ENCODE measurements at regions not wholly inside any gene's neighbourhood (a gene's known extent, or its start where the extent isn't known, plus 50 kb on each side); places are given as distances from the start of the nearest gene placed in this dataset.
"Not testable (repeated sequence)": the region's sequence is repeated elsewhere in the genome, so short reads cannot be mapped to it uniquely, and the experiment has no call there.

DNA sequence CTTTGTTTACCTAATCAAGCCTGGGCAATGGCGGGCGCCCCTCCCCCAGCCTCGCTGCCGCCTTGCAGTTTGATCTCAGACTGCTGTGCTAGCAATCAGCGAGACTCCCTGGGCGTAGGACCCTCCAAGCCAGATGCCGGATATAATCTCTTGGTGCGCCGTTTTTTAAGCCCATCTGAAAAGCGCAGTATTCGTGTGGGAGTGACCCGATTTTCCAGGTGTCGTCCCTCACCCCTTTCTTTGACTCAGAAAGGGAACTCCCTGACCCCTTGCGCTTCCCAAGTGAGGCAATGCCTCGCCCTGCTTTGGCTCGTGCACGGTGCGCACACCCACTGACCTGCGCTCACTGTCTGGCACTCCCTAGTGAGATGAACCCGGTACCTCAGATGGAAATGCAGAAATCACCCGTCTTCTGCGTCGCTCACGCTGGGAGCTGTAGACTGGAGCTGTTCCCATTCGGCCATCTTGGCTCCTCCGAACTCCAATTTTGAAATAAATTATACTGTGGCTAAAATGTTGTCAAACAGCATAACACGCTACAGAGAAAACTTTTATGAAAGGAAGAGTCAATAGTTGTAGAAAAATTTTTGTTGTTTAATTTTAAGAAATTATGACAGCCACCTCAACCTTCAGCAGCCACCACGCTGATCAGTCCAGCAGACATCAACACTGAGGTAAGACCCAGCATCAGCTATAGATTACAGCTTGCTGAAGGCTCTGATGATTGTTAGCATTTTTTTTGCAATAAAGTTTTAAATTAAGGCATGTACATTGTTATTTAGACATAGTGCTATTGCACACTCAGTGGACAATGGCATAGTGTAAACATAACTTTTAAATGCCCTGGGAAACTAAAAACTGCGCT lies 384.7 kb upstream of the DEPDC1 start:
- DNase-seq: not testable (repeated sequence)

DNA sequence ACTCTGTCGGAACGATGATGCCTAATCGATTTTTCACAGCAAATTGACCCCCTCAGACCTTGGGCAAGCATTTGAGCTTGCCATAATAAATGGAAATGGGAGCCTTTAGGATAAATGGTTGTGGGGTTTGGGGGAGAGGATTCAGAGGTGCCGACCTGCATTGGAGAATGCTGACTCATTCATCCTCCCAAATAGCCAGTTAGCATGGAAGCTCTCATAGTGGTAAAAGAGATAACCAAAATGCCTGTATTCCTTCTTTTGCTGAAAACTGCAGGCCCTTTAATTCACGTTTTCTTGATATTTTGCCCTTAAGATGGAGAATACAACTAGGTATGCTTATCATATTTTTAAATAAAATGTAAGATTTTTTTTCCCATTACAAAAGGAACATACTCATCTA lies 392.6 kb upstream of the DEPDC1 start:
- DNase-seq: no peak

DNA sequence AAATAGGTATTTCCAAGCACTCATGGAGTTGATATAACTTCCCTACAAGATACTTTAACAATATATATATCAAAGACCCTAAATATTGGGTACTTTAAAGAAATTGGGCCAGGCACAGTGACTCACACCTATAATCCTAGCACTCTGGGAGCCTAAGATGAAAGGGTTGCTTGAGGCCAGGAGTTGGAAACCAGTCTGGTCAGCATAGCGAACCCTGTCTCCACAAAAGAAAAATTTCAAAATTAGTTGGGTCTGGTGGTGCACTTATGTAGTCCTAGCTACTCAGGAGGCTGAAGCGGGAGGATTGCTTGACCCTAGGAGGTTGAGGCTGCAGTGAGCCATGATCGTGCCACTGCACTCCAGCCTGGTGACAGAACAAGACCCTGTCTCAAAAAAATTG lies 393.9 kb upstream of the DEPDC1 start:
- no peak for DNase-seq

DNA sequence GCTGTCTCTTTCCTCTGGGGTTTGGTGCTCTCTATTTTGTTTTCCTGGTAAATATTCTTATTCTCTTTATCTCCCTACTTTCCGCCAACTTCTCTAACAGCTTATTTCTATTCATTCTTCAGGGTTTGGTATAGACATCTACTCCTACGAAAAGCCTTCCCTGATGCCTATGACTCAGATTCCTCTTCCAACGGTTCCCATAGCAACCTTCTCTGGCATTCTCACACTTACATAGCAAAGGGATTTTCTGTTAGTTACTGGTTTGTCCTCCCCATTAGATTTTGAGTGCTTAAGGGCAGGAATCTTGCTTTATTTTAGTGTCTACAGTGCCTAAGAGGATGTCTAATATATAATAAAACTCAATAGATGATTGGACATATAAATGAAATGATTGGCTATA lies 407.6 kb upstream of the DEPDC1 start:
- no peak for DNase-seq

DNA sequence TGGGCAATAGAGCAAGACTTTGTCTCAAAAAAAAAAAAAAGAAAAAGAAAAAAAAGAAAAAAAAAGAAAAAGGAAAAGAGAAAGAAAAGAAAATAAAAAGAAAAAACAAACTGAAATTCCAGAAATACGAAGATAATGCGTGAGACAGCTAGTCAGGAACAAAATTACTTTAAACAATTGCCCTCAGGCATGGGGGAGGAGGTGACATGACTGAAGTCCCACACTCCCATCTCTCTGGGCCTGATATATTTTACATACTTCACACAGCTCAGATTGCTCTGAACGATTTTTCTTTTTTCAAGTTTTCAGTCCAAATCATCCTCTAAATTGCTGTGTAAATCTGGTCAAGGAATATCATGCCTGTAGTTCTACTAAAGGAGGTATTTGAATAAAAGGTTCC lies 409.5 kb upstream of the DEPDC1 start:
- no peak for DNase-seq

DNA sequence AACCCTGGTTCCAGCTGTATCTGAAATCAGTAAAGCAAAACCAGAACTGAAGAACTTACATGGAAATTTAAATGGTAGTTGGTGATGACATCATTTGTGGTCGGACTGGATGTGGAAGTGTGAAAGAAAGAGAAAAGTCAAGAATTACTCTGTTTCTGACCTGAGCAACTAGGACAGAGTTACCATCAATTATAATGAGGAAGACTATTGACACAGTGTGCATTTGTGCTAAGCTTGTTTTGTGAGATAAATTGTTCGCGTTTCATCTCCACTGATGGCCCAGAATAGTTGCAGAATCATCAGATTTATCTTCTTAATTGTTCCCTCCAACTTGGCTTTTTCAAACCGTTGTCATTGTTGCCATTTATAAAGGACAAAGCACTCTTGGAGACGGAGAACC lies 410.6 kb upstream of the DEPDC1 start:
- no peak for DNase-seq

DNA sequence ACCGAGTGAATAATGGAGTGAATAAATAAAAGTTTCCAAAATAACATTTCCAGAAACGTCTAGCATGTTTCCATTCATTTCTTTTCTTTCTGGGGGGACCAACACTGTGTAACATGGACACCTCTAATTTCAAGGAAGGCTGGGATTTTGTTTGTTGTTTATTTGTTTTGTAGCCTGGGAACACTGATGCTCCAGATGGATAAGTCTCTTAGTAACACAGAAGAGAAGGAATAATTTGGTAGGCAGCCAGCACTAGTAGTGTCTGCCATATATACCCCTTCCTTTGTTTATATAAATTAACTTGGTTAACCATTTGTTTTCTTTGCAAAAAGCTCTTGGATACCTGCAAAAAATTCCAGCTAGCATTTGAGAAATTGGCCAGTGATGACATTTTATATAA lies 411.4 kb upstream of the DEPDC1 start:
- DNase-seq: no peak

DNA sequence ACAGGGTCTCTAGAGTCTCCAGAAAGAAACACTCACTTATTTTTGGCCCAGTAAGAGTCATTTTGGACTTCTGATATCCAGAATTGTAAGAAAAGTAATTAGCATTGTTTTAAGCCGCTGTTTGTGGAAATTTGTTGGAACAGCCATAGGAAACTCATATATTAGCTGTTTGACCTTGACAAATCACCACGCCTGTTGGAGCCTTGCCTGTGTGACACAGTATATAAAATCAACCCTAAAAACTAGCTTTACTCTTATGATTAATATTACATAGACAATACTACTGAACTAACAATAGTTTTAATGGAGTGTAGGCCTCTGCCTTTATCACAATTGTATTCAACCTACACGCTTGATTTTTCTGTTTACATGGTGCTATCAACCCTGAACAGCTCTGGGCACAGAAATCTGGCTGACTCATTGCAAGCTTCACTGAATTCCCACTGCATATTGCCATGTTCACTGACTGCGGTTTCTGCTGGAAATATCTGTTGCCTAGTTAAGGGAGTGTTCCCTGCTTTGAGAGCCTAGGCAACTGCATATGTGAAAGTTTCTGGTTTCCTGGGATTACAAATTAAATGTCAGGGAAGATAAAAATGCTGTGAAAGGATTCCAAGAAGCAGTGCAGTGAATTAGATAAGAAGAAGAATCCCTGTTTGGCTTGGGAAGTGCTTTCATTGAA lies 419.5 kb upstream of the DEPDC1 start:
- DNase-seq: no peak

DNA sequence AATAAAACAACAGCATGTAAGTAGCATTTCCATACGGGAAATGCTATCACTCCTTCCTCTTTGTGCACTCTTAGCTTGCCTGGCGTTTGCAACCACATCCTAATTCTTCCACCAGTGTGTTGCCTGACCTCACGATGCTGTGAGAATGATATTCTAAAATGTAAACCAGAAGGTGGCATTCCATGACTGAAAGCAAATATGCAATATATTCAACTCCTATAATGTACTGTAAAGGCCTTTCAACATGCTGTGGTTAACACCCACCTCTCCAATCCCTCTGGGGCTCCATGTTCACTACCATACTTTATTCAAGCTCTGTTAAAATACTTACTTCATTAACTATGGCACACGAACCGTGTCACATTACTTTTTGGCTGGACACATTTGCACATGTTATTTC lies 420.6 kb upstream of the DEPDC1 start:
- DNase-seq: no peak

DNA sequence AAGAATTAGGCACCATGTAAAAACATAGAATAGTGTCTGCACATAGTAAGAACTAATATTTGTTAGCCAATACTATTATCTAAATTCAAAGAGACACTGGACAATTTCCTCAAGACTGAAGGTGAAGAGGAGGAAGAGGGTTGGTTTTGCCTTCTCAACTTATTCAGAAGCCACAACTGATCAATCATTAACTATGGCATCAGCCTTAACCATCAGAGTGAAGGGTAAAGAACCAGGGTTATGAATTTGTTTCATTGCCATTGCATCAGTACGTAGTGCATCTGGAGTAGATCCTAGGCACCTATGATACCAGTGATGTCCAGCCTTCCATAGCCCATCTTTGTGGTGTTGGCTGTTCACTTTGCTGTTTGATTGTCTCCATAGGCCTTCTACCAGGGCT lies 421.7 kb upstream of the DEPDC1 start:
- DNase-seq: no peak

DNA sequence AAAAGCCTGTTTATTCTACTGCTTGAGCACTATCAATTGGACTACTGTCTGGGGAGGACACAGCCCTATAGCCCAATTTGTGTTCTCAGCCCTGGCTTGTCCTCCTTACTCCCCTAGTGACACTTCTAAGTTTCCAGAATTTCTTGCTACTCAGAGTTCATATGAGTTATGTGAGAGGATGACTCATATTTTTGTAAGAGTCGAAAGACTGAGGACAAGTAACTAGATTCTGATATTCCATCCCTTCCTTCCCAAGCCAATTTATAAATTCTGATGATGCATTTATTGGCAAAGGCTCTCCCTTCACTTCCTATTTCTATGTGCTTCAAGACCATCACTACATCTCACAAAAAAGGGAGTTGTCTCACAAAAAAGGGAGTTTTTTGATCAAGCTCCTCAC lies 422.2 kb upstream of the DEPDC1 start:
- no peak for DNase-seq

DNA sequence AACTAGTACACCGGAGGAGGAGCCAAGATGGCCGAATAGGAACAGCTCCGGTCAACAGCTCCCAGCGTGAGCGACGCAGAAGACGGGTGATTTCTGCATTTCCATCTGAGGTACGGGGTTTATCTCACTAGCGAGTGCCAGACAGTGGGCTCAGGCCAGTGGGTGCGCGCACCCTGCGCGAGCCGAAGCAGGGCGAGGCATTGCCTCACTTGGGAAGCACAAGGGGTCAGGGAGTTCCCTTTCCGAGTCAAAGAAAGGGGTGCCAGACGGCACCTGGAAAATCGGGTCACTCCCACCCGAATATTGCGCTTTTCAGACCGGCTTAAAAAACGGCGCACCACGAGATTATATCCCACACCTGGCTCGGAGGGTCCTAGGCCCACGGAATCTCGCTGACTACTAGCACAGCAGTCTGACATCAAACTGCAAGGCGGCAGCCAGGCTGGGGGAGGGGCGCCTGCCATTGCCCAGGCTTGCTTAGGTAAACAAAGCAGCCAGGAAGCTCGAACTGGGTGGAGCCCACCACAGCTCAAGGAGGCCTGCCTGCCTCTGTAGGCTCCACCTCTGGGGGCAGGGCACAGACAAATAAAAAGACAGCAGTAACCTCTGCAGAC lies 426.7 kb upstream of the DEPDC1 start:
- DNase-seq: not testable (repeated sequence)

DNA sequence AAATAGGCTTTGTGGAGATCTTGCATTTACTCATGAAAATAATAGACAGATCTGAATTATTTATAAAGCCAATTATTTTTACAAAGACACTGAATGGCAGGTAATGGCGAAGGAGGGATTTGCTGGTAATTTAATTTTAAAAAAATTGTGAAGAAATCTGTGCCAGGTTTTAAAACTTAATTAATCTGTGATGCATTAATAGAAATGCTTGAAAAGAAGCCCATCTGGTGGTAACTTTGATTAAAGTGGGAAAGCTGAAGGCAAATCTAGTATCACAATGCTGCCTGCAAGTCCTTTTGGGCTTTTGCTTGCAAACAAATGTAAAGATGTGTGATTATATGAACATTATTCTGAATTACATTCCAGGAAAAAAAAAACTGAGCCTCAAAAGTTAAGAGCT lies 433.2 kb upstream of the DEPDC1 start:
- no peak for DNase-seq

DNA sequence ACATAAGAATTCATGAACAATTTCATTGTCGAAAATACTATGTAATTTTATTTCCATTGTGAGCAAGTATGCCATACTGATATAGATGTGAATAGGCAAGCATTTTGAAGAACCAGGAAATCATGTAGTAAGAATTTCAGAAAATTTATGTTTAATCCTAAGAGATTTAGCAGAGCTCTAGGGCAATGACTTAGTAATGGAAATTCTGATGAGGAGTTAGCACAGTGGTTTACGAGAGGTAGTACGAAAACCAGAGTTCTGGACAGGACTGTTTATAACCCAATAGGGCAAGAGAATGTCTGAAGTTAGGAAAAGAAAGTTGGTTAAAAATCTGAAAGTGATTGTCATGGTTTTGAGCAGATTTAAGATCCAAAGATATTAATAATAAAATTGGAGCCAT lies 439.6 kb upstream of the DEPDC1 start:
- no peak for DNase-seq

DNA sequence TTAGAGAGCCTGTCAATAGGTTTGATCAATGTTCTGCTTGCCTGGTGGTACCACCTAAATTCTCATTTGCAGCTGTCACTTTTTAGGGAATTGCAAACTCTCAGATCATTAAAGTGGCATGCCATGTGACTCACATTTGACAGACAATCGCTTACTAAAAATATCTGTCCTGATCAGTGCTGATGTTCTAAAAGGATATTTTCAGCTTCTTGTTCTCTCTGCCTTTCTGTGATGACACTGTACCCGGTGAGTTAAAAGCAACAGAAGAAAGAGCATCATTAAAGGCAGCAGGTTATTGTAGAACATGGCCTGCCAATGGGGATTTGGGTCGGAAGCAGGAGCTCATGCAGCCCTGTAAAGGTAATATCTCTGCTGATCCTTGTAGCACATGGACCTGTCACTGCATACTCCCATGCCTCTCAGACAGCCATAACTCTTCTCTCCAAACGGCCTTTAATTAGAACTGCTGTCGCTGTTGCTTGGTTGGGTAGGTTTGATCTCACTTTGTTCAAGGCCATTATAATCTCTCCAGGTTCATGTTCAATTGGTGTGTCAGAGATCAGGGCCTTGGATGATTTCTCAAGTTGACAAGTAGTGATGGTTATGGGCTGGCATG lies 441.3 kb upstream of the DEPDC1 start:
- no peak for DNase-seq

DNA sequence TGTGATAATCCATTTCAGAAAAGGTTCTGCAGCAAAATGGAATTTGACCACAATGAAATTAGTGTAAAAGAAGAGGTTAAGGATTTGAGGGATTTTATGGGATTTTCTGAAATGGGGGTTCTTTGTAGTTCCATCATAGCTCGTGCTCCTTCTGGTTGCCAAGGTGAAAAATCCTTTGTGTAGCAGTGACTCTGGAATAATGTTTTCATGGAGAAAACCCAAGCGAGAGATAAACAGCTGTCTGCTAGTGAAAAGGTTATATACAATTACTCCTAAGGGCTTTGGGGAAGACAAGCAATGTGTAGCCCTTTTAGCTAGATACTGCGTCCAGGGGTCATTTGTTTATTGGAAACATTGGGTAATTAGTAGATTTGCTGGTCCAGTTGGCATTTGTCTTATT lies 453.2 kb upstream of the DEPDC1 start:
- no peak for DNase-seq

DNA sequence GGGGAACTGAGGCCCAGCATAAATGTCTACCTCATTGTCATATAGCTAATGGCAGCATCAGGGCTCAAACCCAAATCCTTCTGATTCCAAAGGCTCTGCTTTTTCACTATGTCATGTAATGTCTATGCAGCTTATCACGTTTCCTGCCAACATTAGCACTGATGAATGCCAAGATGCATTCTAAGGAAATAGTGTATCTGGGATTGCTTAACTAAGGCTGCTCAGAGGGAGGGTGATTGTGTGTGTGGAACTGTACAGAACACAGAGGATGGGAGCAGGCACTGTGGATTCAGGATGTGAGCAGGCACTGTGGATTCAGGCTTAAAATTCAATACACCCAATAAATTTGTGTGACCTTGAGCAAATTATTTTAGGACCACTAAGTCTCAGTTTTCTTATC lies 456.4 kb upstream of the DEPDC1 start:
- DNase-seq: no peak

DNA sequence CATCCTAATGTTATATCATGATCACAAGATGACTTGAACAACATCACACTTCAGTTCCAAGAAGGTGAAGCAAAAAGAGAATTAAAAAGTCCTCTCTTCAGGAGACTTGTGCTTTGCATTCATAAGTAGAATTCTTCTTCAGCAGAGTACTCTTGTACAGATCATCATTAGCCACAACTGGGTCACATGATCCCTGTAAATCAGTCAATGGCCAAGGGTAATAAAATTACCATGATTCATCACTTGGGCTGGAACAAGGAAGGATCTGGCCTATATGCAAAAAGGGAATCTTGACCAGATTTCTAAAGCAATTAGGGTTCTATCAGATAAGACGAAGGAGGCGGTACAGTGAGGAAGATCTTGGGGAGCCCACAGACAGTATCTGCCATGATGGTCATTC lies 458.0 kb upstream of the DEPDC1 start:
- DNase-seq: no peak

DNA sequence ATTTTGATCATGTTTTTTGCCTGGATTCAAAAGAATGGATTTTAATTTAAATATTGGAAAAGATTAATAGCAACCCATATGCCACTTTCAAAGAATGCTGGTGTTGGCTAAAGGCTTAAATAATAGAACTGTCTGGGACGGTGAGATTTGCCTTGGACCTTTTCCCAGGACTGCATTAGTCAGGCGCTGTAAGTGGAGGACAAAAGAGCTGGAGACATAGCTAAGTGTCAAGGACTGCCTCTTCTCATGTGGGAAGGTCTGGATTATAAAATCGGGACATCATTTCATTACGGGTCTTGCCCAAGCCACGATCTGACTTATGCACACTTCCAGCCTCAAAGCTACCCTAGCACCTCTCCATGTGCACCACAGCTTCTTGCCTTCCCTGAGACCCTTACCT lies 458.5 kb upstream of the DEPDC1 start:
- no peak for DNase-seq

DNA sequence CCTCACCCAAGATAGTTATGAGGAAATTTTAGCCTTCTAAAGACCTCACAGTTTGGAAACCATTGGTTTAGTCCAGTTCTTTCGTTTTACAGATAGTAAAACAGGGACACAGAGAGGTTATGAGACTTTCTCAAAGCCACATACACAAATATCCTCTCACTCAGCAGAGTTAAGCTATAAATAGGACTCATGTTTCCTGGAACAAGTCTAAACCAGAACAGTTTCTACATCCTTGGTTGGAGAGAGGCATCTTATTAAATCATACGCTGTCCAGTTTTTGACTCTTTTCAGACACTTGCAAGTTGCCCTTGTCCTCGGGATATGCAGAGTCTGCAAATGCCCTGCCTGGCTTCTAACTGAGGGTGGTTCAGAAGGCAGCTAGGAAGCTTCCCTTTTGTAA lies 462.1 kb upstream of the DEPDC1 start:
- DNase-seq: no peak

DNA sequence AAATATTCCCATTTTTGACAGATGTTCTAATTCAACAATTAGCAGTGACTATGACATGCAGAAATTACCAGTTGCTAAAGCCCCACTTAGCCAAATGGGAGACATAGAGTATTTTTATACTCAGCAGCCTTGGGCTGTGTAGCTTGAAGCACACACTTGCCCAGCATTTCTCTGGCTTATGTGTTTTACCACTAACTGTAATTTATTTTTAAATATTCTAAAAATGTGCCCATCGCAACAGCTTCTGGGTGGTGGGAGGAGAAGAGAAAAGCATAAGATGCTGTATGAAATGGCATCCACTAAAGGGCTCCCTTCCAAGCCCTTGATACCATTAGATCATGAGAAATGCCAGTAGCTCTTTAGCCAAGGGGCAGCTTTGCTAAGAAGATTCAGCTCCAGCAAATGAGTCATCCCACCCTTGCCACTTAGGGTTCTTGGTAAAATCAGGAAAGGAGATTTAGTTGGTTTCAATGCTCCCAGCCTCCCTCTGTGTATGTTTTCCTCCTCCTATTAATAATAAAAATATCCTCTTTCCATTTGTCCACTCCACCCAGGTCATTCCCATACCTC lies 462.7 kb upstream of the DEPDC1 start:
- DNase-seq: no peak

DNA sequence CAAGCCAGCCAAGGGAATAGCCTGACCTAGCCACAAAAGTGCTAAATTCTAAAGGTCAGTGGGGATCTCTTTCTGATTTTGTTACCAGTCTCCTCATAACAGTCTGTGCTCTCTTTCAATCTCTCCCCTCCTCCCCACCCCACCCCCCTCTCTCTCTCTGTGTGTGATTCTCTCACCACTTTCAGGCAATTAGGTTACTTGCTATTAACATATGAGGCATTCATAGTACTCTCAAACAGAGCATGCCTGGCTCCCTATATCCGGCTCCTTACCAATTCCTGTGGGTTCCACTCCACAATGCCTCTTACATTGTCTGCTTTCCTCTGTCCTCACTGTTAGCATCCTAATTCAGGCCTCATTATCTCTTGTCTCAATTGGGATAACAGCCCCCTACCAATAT lies 464.3 kb upstream of the DEPDC1 start:
- no peak for DNase-seq

DNA sequence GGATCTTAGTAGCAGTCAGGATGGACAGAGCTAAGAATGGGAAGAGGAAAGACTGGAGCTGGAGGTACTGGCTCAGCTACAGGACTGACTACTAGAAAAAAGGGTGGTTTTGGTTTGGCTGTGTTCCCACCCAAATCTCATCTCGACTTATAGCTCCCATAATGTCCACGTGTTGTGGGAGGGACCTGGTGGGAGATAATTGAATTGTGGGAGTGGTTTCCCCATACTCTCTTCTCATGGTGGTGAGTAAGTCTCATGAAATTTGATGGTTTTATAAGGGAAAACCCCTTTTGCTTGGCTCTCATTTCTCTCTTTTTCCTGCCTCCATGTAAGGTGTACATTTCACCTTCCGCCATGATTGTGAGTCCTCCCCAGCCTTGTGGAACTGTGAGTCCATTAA lies 466.5 kb upstream of the DEPDC1 start:
- no peak for DNase-seq

DNA sequence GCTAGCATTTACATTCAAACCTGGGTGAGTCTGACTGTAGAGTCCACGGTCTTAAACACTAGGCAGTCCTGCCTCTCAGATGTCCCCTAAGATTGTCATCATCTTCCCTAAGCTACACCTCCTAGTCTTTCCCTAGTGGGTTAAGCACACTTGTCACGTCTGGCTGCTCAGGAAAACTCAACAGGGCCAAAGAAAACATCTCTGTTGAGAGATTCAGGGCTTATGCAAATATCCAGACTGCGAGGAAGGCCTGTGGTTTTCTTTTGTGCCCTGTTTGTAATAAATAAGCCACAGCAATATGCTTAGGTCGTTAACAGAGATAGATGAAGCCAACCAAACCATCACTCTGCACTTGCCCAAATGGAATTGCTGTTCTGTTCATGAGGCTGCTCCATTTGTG lies 472.6 kb upstream of the DEPDC1 start:
- no peak for DNase-seq
